IPS DF 6.9 (cell line): ENCODE measurements at regions not wholly inside any gene's neighbourhood (a gene's known extent, or its start where the extent isn't known, plus 50 kb on each side); places are given as distances from the start of the nearest gene placed in this dataset.
"Not testable (repeated sequence)": the region's sequence is repeated elsewhere in the genome, so short reads cannot be mapped to it uniquely, and the experiment has no call there.

Experiments used
- DNase-seq: peaks from one replicate; pipeline ENCODE4 v3.0.0-alpha.2; 2013; ENCODE audit warnings: low read depth, low spot score
- H3K27ac ChIP-seq: one replicate; pipeline ENCODE4 v1.5.1; 2013; ENCODE audit warnings: low read length, control low read depth
- H3K27me3 ChIP-seq: 2 replicates; pipeline ENCODE4 v1.6.1; 2013; ENCODE audit warnings: mild to moderate bottlenecking, low read length; ENCODE audit not compliant: control insufficient read depth, insufficient read depth
- H3K36me3 ChIP-seq: 2 replicates; pipeline ENCODE4 v1.6.1; 2013; ENCODE audit warnings: low read length; ENCODE audit not compliant: control insufficient read depth, insufficient read depth
- H3K4me1 ChIP-seq: 2 replicates; pipeline ENCODE4 v1.6.1; 2013; ENCODE audit warnings: low read length; ENCODE audit not compliant: control insufficient read depth, insufficient read depth
- H3K4me3 ChIP-seq: 2 replicates; pipeline ENCODE4 v1.5.1; 2013; ENCODE audit warnings: mild to moderate bottlenecking, low read length
- H3K9me3 ChIP-seq: 2 replicates; pipeline ENCODE4 v1.6.1; 2013; ENCODE audit warnings: low read length, inconsistent platforms; ENCODE audit not compliant: control insufficient read depth, insufficient read depth
- WGBS: extraction: QIAGEN DNeasy Blood & Tissue Kit; methylation state at CpG from one replicate; pipeline ENCODE4 v1.1.7; 2013; ENCODE audit warnings: mixed read lengths, missing lambda C conversion rate; ENCODE audit not compliant: insufficient read length, insufficient coverage; 5-methylcytosine and 5-hydroxymethylcytosine counted together

- DNase-seq: no peak
- Histone ChIP-seq H3K9me3 (no peaks in the 10 kb centered on the region), H3K27ac (no peak overlapping the region), H3K4me3 (no peak overlapping the region), H3K27me3 (no peaks in the 10 kb centered on the region), H3K36me3 (no peaks in the 10 kb centered on the region), H3K4me1 (no peaks in the 10 kb centered on the region)
- WGBS: no CpG with 5 or more reads among the region's 7 CpGs
Observed at GRCh38 chr4:117596917-117597480, 437.3 kb upstream of the NDST3 start.

- not testable (repeated sequence) for H3K4me3 ChIP-seq, H3K27me3 ChIP-seq, H3K4me1 ChIP-seq, H3K27ac ChIP-seq, H3K36me3 ChIP-seq, H3K9me3 ChIP-seq, DNase-seq
- no CpG with 5 or more reads among the region's 2 CpGs for WGBS
Observed at GRCh38 chr4:117599393-117599792, 434.9 kb upstream of the NDST3 start.

- not testable (repeated sequence) for H3K27ac ChIP-seq, DNase-seq
- no CpG with 5 or more reads among the region's 4 CpGs for WGBS
Observed at GRCh38 chr4:117600936-117601335, 433.4 kb upstream of the NDST3 start.

GRCh38 chr4:117610706-117611308 lies 423.5 kb upstream of the NDST3 start:
- Histone ChIP-seq H3K36me3 (no peaks in the 10 kb centered on the region), H3K4me3 (no peak overlapping the region), H3K27me3 (no peaks in the 10 kb centered on the region), H3K27ac (no peak overlapping the region), H3K9me3 (no peaks in the 10 kb centered on the region), H3K4me1 (no peaks in the 10 kb centered on the region)
- no CpG with 5 or more reads among the region's 1 CpG for WGBS
- no peak for DNase-seq

More at GRCh38 chr4:117600936-117601335, 433.4 kb upstream of the NDST3 start:
- H3K36me3 ChIP-seq, H3K27me3 ChIP-seq, H3K9me3 ChIP-seq, H3K4me1 ChIP-seq, H3K4me3 ChIP-seq: not testable (repeated sequence)

- Histone ChIP-seq H3K36me3 (no peaks in the 10 kb centered on the region), H3K4me3 (no peak overlapping the region), H3K4me1 (peaks cover 1% of the 10 kb centered on the region; the same call in 1 of the 2 replicates), H3K9me3 (no peaks in the 10 kb centered on the region), H3K27me3 (no peaks in the 10 kb centered on the region), H3K27ac (no peak overlapping the region)
- no CpG with 5 or more reads among the region's 4 CpGs for WGBS
- no peak for DNase-seq
Observed at GRCh38 chr4:117621673-117622072, 412.6 kb upstream of the NDST3 start.

- WGBS: no CpG with 5 or more reads among the region's 1 CpG
- H3K27me3 ChIP-seq: no peaks in the 10 kb centered on the region
Observed at GRCh38 chr4:117623326-117623725, 411.0 kb upstream of the NDST3 start.

GRCh38 chr4:117626664-117627063 lies 407.6 kb upstream of the NDST3 start:
- no CpG with 5 or more reads among the region's 4 CpGs for WGBS
- H3K4me3 ChIP-seq: no peak overlapping the region
- peaks cover 1% of the 10 kb centered on the region; the same call in 1 of the 2 replicates for H3K4me1 ChIP-seq
- DNase-seq: no peak
- H3K27me3 ChIP-seq: no peaks in the 10 kb centered on the region
- no peak overlapping the region for H3K27ac ChIP-seq
- no peaks in the 10 kb centered on the region for H3K36me3 ChIP-seq
- no peaks in the 10 kb centered on the region for H3K9me3 ChIP-seq

More at GRCh38 chr4:117623326-117623725, 411.0 kb upstream of the NDST3 start:
- Histone ChIP-seq H3K4me1 (peaks cover 1% of the 10 kb centered on the region; the same call in 1 of the 2 replicates), H3K9me3 (no peaks in the 10 kb centered on the region), H3K4me3 (no peak overlapping the region), H3K27ac (no peak overlapping the region), H3K36me3 (no peaks in the 10 kb centered on the region)
- no peak for DNase-seq

GRCh38 chr4:117634716-117635115 lies 399.6 kb upstream of the NDST3 start:
- Histone ChIP-seq H3K9me3 (no peaks in the 10 kb centered on the region), H3K27me3 (no peaks in the 10 kb centered on the region), H3K36me3 (no peaks in the 10 kb centered on the region), H3K4me1 (no peaks in the 10 kb centered on the region), H3K4me3 (no peak overlapping the region), H3K27ac (no peak overlapping the region)
- DNase-seq: no peak
- WGBS: no CpG with 5 or more reads among the region's 1 CpG

GRCh38 chr4:117637347-117637746 lies 396.9 kb upstream of the NDST3 start:
- H3K4me3 ChIP-seq: no peak overlapping the region
- H3K36me3 ChIP-seq: no peaks in the 10 kb centered on the region
- no CpG with 5 or more reads among the region's 1 CpG for WGBS
- no peak overlapping the region for H3K27ac ChIP-seq
- no peaks in the 10 kb centered on the region for H3K9me3 ChIP-seq
- no peaks in the 10 kb centered on the region for H3K4me1 ChIP-seq
- no peak for DNase-seq
- no peaks in the 10 kb centered on the region for H3K27me3 ChIP-seq

GRCh38 chr4:117640836-117641235 lies 393.4 kb upstream of the NDST3 start:
- Histone ChIP-seq H3K36me3 (no peaks in the 10 kb centered on the region), H3K4me3 (no peak overlapping the region), H3K27ac (no peak overlapping the region), H3K27me3 (no peaks in the 10 kb centered on the region), H3K9me3 (no peaks in the 10 kb centered on the region), H3K4me1 (no peaks in the 10 kb centered on the region)
- no CpG with 5 or more reads among the region's 1 CpG for WGBS
- no peak for DNase-seq

GRCh38 chr4:117641519-117641918 lies 392.8 kb upstream of the NDST3 start:
- H3K4me3 ChIP-seq: no peak overlapping the region
- WGBS: 100% methylated on average over 1 of the region's 3 CpGs
- H3K27me3 ChIP-seq: no peaks in the 10 kb centered on the region
- H3K36me3 ChIP-seq: no peaks in the 10 kb centered on the region
- H3K27ac ChIP-seq: no peak overlapping the region
- no peak for DNase-seq
- H3K4me1 ChIP-seq: no peaks in the 10 kb centered on the region
- H3K9me3 ChIP-seq: no peaks in the 10 kb centered on the region
